ENCODE measurements at regions not wholly inside any gene's neighbourhood (a gene's known extent, or its start where the extent isn't known, plus 50 kb on each side); places are given as distances from the start of the nearest gene placed in this dataset.

DNA sequence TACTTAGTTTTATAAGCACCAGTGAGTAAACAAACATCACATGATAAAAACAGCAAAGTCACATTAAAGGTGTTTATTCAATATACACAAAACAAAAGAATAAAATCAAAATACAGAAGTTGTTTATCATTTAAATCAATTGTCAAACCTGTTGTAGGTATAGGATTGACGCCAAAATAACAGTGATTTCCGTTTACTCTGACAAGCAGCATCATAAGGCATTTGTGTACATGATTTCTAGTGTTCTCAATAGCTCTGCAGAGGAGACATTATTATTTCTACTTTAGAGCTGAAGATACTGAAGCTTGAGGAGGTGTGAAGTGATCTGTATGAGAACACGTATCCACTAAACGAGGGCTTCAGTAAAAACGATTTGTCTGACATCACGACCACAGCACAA, 171.9 kb downstream of the CCDC59 start:
- TF ChIP-seq YY1 (IDR thresholded peaks at IDR 0.05; ENCODE audit: insufficient read depth, insufficient read length) (no peak), SUZ12 (IDR thresholded peaks at IDR 0.05; ENCODE audit: extremely low read depth, insufficient read depth, insufficient read length) (no peak), ZNF274 (IDR thresholded peaks at IDR 0.05; ENCODE audit: low read depth, low read length) (no peak)
